ENCODE measurements at regions not wholly inside any gene's neighbourhood (a gene's known extent, or its start where the extent isn't known, plus 50 kb on each side); places are given as distances from the start of the nearest gene placed in this dataset.

GRCh38 chr16:55272744-55273143 lies 51.3 kb upstream of the IRX6 start:
- H3K27me3 ChIP-seq: no peaks in the 10 kb centered on the region
- H3K27ac ChIP-seq: no peak overlapping the region
- H3K36me3 ChIP-seq: no peaks in the 10 kb centered on the region
- TF ChIP-seq CTCF (IDR thresholded peaks at IDR 0.05; ENCODE audit: low read depth, low read length): no peak
- no peaks in the 10 kb centered on the region for H3K9me3 ChIP-seq (ENCODE audit: low read depth)
- H3K4me3 ChIP-seq: no peak overlapping the region
- DNase-seq (ENCODE audit: low read depth in 1 of 2, low spot score in 1 of 2): no peak
- peaks cover 7% of the 10 kb centered on the region for H3K4me1 ChIP-seq (ENCODE audit: low read depth)

GRCh38 chr16:55273356-55273755 lies 50.6 kb upstream of the IRX6 start:
- no peaks in the 10 kb centered on the region for H3K27me3 ChIP-seq
- no peaks in the 10 kb centered on the region for H3K9me3 ChIP-seq (ENCODE audit: low read depth)
- H3K4me3 ChIP-seq: no peak overlapping the region
- H3K27ac ChIP-seq: no peak overlapping the region
- DNase-seq (ENCODE audit: low read depth in 1 of 2, low spot score in 1 of 2): no peak
- no peaks in the 10 kb centered on the region for H3K36me3 ChIP-seq
- H3K4me1 ChIP-seq (ENCODE audit: low read depth): peaks cover 7% of the 10 kb centered on the region
- TF ChIP-seq CTCF (IDR thresholded peaks at IDR 0.05; ENCODE audit: low read depth, low read length): no peak

- Histone ChIP-seq H3K4me3 (no peak overlapping the region), H3K9me3 (ENCODE audit: low read depth) (no peaks in the 10 kb centered on the region), H3K4me1 (ENCODE audit: low read depth) (peaks cover 7% of the 10 kb centered on the region), H3K27me3 (peaks cover 2% of the 10 kb centered on the region), H3K36me3 (no peaks in the 10 kb centered on the region), H3K27ac (no peak overlapping the region)
- no peak for TF ChIP-seq CTCF (IDR thresholded peaks at IDR 0.05; ENCODE audit: low read depth, low read length)
- DNase-seq (ENCODE audit: low read depth in 1 of 2, low spot score in 1 of 2): no peak
Observed at GRCh38 chr16:55273959-55274358, 50.0 kb upstream of the IRX6 start.

Measured in cardiac muscle cell (in vitro differentiated cells and primary cell).